Hepatocyte (in vitro differentiated cells): ENCODE measurements at regions not wholly inside any gene's neighbourhood (a gene's known extent, or its start where the extent isn't known, plus 50 kb on each side); places are given as distances from the start of the nearest gene placed in this dataset.

Experiments
- DNase-seq: peaks from one replicate; pipeline ENCODE4 v3.0.0-alpha.2; 2016; ENCODE audit warnings: low spot score
- H2AFZ ChIP-seq: fragments of 200-600 bp; sonication (generic); 2 replicates; pipeline ENCODE4 v1.6.0; 2016; ENCODE audit warnings: antibody characterized with exemption, mild to moderate bottlenecking
- H3K27ac ChIP-seq: fragments of 200-600 bp; sonication (generic); 2 replicates; pipeline ENCODE4 v1.5.1; 2016; ENCODE audit warnings: mild to moderate bottlenecking
- H3K27me3 ChIP-seq: fragments of 200-600 bp; sonication (generic); 2 replicates; pipeline ENCODE4 v1.6.1; 2016
- H3K36me3 ChIP-seq: fragments of 200-600 bp; sonication (generic); replicated peaks from 2 replicates; pipeline ENCODE4 v1.5.1; 2016; ENCODE audit warnings: low read depth; ENCODE audit not compliant: insufficient read depth
- H3K4me1 ChIP-seq: fragments of 200-600 bp; sonication (generic); 2 replicates; pipeline ENCODE4 v1.5.1; 2016; ENCODE audit warnings: mild to moderate bottlenecking, moderate library complexity; ENCODE audit not compliant: insufficient read depth
- H3K4me2 ChIP-seq: fragments of 200-600 bp; sonication (generic); 2 replicates; pipeline ENCODE4 v1.6.0; 2016
- H3K4me3 ChIP-seq: fragments of 200-600 bp; sonication (generic); 2 replicates; pipeline ENCODE4 v1.5.1; 2016; ENCODE audit warnings: mild to moderate bottlenecking
- H3K79me2 ChIP-seq: fragments of 200-600 bp; sonication (generic); 2 replicates; pipeline ENCODE4 v1.6.0; 2017; ENCODE audit warnings: mild to moderate bottlenecking
- H3K9me2 ChIP-seq: fragments of 200-600 bp; sonication (generic); replicated peaks from 2 replicates; pipeline ENCODE4 v1.6.0; 2017; ENCODE audit warnings: mild to moderate bottlenecking; ENCODE audit not compliant: insufficient read depth
- H3K9me3 ChIP-seq: fragments of 200-600 bp; sonication (generic); 2 replicates; pipeline ENCODE4 v1.5.1; 2016; ENCODE audit warnings: low read depth, mild to moderate bottlenecking
- H4K20me1 ChIP-seq: fragments of 200-600 bp; sonication (generic); 2 replicates; pipeline ENCODE4 v1.6.0; 2016; ENCODE audit warnings: mild to moderate bottlenecking; ENCODE audit not compliant: insufficient read depth, poor library complexity, severe bottlenecking
- EZH2 ChIP-seq: fragments of 200-600 bp; sonication (generic); IDR thresholded peaks from 2 replicates; pipeline ENCODE4 v1.6.1; 2016; ENCODE audit warnings: antibody characterized with exemption, mild to moderate bottlenecking, borderline replicate concordance
- EZH2phosphoT487 ChIP-seq: fragments of 200-600 bp; sonication (generic); IDR thresholded peaks from one replicate; pipeline ENCODE4 v1.6.1; 2018; ENCODE audit warnings: antibody characterized with exemption, mild to moderate bottlenecking, low read depth, moderate library complexity; ENCODE audit not compliant: unreplicated experiment, severe bottlenecking
- whole genome bisulfite sequencing: methylation state at CpG from one replicate; pipeline ENCODE4 v1.1.6; 2016; ENCODE audit warnings: low lambda C conversion rate; ENCODE audit errors: missing lambda C conversion rate; 5-methylcytosine and 5-hydroxymethylcytosine counted together
- TF ChIP-seq, protein P1 (sequence below): fragments of 200-600 bp; sonication (generic); IDR thresholded peaks from 2 replicates; pipeline ENCODE4 v1.5.1; 2016; ENCODE audit warnings: antibody characterized with exemption, mild to moderate bottlenecking; ENCODE audit not compliant: poor library complexity

DNA sequence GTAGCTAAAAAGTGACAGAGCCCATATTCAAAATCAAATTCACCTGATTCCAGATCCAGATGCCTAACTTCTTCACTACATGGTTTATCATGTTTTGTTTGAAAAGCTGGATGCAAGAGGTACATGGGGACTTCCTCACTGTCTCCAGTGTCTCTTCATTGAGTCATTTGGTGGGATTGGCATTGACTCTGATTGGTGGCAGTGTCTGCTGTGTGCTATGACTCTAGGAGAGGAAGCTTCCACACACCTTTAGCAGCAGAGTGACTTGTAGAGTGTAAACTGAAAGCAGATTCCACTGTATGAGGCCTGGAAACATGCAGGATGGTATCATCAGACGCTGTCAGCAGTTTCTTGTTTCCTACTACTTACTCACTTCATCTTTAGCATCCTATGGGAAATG is 250.9 kb upstream of the SEMA6A start:
- Histone ChIP-seq H3K4me3 (no peak overlapping the region), H3K9me3 (no peaks in the 10 kb centered on the region), H3K27me3 (no peaks in the 10 kb centered on the region), H3K36me3 (no peaks in the 10 kb centered on the region), H3K4me2 (no peak overlapping the region), H3K79me2 (no peaks in the 10 kb centered on the region), H2AFZ (no peak overlapping the region), H3K27ac (no peak overlapping the region), H3K4me1 (no peaks in the 10 kb centered on the region), H4K20me1 (no peaks in the 10 kb centered on the region), H3K9me2 (no peaks in the 10 kb centered on the region)
- no peak for DNase-seq
- WGBS: 100% methylated on average over 1 of the region's 1 CpG
- TF ChIP-seq EZH2 (no peak), EZH2phosphoT487 (no peak)
- TF ChIP-seq, protein P1, sequence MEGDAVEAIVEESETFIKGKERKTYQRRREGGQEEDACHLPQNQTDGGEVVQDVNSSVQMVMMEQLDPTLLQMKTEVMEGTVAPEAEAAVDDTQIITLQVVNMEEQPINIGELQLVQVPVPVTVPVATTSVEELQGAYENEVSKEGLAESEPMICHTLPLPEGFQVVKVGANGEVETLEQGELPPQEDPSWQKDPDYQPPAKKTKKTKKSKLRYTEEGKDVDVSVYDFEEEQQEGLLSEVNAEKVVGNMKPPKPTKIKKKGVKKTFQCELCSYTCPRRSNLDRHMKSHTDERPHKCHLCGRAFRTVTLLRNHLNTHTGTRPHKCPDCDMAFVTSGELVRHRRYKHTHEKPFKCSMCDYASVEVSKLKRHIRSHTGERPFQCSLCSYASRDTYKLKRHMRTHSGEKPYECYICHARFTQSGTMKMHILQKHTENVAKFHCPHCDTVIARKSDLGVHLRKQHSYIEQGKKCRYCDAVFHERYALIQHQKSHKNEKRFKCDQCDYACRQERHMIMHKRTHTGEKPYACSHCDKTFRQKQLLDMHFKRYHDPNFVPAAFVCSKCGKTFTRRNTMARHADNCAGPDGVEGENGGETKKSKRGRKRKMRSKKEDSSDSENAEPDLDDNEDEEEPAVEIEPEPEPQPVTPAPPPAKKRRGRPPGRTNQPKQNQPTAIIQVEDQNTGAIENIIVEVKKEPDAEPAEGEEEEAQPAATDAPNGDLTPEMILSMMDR: no peak

DNA sequence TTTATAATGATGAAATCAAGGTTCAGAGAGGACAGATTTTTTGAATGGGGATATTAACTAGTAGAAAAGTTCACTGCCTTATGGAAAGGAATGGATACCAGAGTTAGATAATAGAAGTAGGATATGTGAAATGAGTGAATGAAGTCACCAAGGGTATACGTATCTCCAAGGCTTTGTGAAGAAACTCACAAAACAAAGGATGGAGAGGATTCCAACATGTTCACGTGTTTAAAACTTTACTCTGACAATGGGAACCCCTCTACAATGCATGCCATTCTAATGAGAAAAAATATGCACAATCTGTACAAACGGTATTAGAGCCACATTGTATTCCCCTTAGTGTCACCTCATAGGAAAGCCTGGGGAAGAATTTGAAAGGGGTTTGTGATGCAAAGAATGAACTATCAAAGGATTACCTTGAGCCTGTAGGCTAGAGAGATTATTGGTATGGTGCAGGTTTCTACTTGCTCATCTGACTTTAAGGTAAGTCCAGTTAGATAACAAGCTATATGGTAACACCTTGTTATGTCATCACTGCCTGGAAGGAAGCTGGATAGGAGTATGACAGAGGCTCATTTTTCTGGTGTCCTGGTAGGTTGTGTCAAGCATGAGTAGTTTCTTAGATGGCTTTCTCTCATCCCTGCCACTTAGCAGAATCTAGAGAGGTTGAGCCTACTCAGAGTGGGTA is 250.3 kb upstream of the SEMA6A start:
- Histone ChIP-seq H3K79me2 (no peaks in the 10 kb centered on the region), H3K4me2 (no peak overlapping the region), H3K36me3 (no peaks in the 10 kb centered on the region), H3K27ac (no peak overlapping the region), H3K27me3 (no peaks in the 10 kb centered on the region), H3K4me3 (no peak overlapping the region), H3K4me1 (no peaks in the 10 kb centered on the region), H3K9me3 (no peaks in the 10 kb centered on the region), H4K20me1 (no peaks in the 10 kb centered on the region), H2AFZ (no peak overlapping the region), H3K9me2 (no peaks in the 10 kb centered on the region)
- 84% methylated on average over 3 of the region's 3 CpGs for WGBS
- no peak for DNase-seq
- TF ChIP-seq, protein P1: no peak
- TF ChIP-seq EZH2phosphoT487 (no peak), EZH2 (no peak)

DNA sequence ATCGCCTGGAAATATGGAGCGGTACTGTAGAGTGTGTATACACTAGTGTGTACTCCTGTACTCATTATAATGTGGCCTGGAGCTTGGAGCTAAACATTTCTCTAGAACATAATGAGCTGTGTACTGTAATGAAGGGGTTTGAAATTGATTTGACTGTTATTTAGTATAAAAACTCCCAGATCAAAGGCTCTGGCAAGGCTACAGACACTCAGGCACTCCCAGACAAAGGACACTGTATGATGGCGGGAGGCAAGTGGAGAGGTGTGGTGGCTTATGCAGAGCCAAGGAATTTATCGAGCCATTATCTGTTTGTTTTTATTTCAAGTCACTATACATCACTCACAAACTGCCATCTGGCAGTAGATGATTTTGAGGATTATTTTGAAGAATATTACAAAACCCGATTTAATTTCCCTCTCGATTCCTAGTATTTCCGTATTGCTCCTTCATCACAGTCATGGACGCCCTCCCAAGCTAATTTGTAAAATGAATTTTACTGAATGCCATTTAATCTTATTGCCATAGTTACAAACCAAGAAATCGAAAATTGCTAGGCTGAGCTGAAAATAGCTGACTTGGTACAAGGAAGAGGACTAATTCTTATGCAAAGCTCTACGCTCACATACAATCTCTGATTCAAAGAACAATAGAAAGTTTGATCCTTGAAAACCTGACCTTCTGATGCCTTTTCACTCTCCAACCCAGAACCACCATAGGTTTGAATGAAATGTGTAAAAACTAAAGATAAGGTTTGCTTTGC is 240.2 kb upstream of the SEMA6A start:
- no peak overlapping the region for H3K27ac ChIP-seq
- H3K9me2 ChIP-seq: no peaks in the 10 kb centered on the region
- no peaks in the 10 kb centered on the region for H4K20me1 ChIP-seq
- no peaks in the 10 kb centered on the region for H3K9me3 ChIP-seq
- H2AFZ ChIP-seq: no peak overlapping the region
- no peak overlapping the region for H3K4me2 ChIP-seq
- H3K4me1 ChIP-seq: no peaks in the 10 kb centered on the region
- 81% methylated on average over 10 of the region's 10 CpGs for WGBS
- no peak overlapping the region for H3K4me3 ChIP-seq
- TF ChIP-seq EZH2phosphoT487: no peak
- TF ChIP-seq, protein P1: no peak
- no peak for TF ChIP-seq EZH2
- H3K27me3 ChIP-seq: no peaks in the 10 kb centered on the region
- no peaks in the 10 kb centered on the region for H3K79me2 ChIP-seq
- H3K36me3 ChIP-seq: no peaks in the 10 kb centered on the region
- DNase-seq: no peak
